ENCODE measurements at regions not wholly inside any gene's neighbourhood (a gene's known extent, or its start where the extent isn't known, plus 50 kb on each side); places are given as distances from the start of the nearest gene placed in this dataset.
A peak's percentile ranks its signal among the peaks of the same experiment; 100 is the strongest.

- TF ChIP-seq, protein P1, sequence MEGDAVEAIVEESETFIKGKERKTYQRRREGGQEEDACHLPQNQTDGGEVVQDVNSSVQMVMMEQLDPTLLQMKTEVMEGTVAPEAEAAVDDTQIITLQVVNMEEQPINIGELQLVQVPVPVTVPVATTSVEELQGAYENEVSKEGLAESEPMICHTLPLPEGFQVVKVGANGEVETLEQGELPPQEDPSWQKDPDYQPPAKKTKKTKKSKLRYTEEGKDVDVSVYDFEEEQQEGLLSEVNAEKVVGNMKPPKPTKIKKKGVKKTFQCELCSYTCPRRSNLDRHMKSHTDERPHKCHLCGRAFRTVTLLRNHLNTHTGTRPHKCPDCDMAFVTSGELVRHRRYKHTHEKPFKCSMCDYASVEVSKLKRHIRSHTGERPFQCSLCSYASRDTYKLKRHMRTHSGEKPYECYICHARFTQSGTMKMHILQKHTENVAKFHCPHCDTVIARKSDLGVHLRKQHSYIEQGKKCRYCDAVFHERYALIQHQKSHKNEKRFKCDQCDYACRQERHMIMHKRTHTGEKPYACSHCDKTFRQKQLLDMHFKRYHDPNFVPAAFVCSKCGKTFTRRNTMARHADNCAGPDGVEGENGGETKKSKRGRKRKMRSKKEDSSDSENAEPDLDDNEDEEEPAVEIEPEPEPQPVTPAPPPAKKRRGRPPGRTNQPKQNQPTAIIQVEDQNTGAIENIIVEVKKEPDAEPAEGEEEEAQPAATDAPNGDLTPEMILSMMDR (IDR thresholded peaks at IDR 0.05; ENCODE audit: low read depth, low read length), result no peak
- H3K4me3 ChIP-seq (ENCODE audit: low read depth, low read length), result no peak overlapping the region
- DNase-seq (ENCODE audit: low read depth), result no peak
Observed at GRCh38 chr10:94065787-94066186, 72.1 kb downstream of the PLCE1 start.

DNA sequence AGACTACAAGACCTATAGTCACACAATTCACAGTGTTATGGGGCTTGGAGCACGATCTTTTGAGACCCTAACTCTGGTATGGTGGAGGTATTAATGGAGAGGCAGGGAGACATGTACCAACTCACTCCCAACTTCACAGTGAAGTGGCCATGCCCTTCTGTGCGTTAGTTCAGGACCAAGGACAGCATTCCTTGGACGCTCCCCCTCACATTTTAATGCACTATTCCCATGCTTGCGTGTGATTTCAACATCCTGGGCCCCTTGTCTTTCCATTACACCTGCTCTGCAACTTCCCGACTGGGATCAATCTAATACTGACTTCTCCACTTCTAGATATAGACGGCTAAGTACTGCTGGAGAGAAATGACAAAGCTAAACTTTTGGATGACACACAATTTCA lies 72.7 kb downstream of the PLCE1 start:
- TF ChIP-seq, protein P2, sequence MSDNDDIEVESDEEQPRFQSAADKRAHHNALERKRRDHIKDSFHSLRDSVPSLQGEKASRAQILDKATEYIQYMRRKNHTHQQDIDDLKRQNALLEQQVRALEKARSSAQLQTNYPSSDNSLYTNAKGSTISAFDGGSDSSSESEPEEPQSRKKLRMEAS (IDR thresholded peaks at IDR 0.05; ENCODE audit: low read depth, low read length), result peak; percentile 56; the same call in 1 of the 2 replicates
- TF ChIP-seq, protein P1 (IDR thresholded peaks at IDR 0.05; ENCODE audit: low read depth, low read length), result no peak
- DNase-seq (ENCODE audit: low read depth), result peak; percentile 53
- no peak overlapping the region for H3K4me3 ChIP-seq (ENCODE audit: low read depth, low read length)

DNA sequence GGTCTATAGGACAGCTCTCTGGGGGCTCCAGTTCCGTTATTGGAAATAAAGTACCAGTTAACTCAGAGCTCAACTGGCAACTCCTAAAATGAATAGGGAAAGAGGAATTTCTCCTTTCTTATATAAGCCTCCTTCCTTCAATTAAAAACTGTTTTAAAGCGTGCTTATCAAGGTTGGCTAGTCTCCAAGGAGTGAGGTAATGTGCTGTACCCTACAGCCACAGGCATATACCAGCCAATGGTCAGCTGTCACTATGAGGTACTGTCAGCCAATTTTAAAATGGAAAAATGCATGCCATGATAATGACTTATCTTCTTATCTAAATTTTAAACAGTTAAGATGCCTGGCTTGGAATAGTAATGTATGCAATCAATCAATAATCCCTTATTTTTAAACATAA lies 76.2 kb downstream of the PLCE1 start:
- TF ChIP-seq, protein P1 (IDR thresholded peaks at IDR 0.05; ENCODE audit: low read depth, low read length), result no peak
- TF ChIP-seq POLR2A (IDR thresholded peaks at IDR 0.05; ENCODE audit: extremely low read depth, insufficient read length), result no peak
- TF ChIP-seq, protein P2 (IDR thresholded peaks at IDR 0.05; ENCODE audit: low read depth, low read length), result no peak
- TF ChIP-seq MYC (IDR thresholded peaks at IDR 0.05; ENCODE audit: low read depth, low read length), result no peak
- no peak for DNase-seq (ENCODE audit: low read depth)

GRCh38 chr10:94074462-94074861 lies 80.7 kb downstream of the PLCE1 start:
- DNase-seq (ENCODE audit: low read depth), result no peak
- TF ChIP-seq POLR2A (IDR thresholded peaks at IDR 0.05; ENCODE audit: extremely low read depth, insufficient read length), result no peak
- TF ChIP-seq, protein P2 (IDR thresholded peaks at IDR 0.05; ENCODE audit: low read depth, low read length), result no peak
- no peak for TF ChIP-seq MYC (IDR thresholded peaks at IDR 0.05; ENCODE audit: low read depth, low read length)
- TF ChIP-seq, protein P1 (IDR thresholded peaks at IDR 0.05; ENCODE audit: low read depth, low read length), result no peak
- H3K4me3 ChIP-seq (ENCODE audit: low read depth, low read length), result no peak overlapping the region

More for the DNA sequence above, 76.2 kb downstream of the PLCE1 start:
- H3K4me3 ChIP-seq (ENCODE audit: low read depth, low read length), result no peak overlapping the region

- DNase-seq (ENCODE audit: low read depth), result no peak
- TF ChIP-seq, protein P1 (IDR thresholded peaks at IDR 0.05; ENCODE audit: low read depth, low read length), result no peak
- TF ChIP-seq POLR2A (IDR thresholded peaks at IDR 0.05; ENCODE audit: extremely low read depth, insufficient read length) (no peak), MYC (IDR thresholded peaks at IDR 0.05; ENCODE audit: low read depth, low read length) (no peak)
- TF ChIP-seq, protein P2 (IDR thresholded peaks at IDR 0.05; ENCODE audit: low read depth, low read length), result no peak
Observed at GRCh38 chr10:94075506-94075905, 81.8 kb downstream of the PLCE1 start.

DNA sequence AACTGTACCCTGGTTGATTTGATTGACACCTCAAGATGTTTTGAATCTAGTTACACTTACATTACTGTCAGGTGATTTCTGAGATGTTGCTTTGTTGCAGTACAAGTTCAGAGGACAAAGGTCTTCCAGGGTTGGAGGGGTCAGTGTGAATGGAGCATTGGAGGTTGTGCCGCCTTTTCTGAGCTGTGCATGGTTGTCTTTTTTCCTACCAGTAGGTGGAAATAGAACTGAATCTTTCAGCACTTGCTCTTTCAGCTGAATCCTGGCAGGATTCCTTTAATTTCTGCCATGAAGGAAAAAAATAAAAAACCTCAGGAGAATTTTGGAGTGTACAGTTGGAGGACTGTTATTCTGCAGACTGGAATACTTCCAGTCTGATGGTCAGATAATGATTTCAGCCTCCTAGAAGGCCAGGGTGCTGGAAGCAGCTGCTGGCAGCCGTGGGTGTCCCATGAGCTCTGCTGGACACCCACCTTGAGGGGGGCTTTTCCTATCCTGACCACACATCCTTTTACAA lies 82.7 kb downstream of the PLCE1 start:
- no peak for DNase-seq (ENCODE audit: low read depth)
- no peak overlapping the region for H3K4me3 ChIP-seq (ENCODE audit: low read depth, low read length)
- TF ChIP-seq POLR2A (IDR thresholded peaks at IDR 0.05; ENCODE audit: extremely low read depth, insufficient read length) (no peak), MYC (IDR thresholded peaks at IDR 0.05; ENCODE audit: low read depth, low read length) (no peak)
- TF ChIP-seq, protein P2 (IDR thresholded peaks at IDR 0.05; ENCODE audit: low read depth, low read length), result no peak
- TF ChIP-seq, protein P1 (IDR thresholded peaks at IDR 0.05; ENCODE audit: low read depth, low read length), result no peak

More at GRCh38 chr10:94075506-94075905, 81.8 kb downstream of the PLCE1 start:
- H3K4me3 ChIP-seq (ENCODE audit: low read depth, low read length), result no peak overlapping the region

All from NB4 (cell line).